ENCODE measurements at regions not wholly inside any gene's neighbourhood (a gene's known extent, or its start where the extent isn't known, plus 50 kb on each side); places are given as distances from the start of the nearest gene placed in this dataset.

- TF ChIP-seq FOXP2 (optimal IDR thresholded peaks at IDR 0.05; ENCODE audit: borderline replicate concordance, extremely low read depth, extremely low read length, insufficient read depth) = no peak
- no peak for TF ChIP-seq SIN3A (IDR thresholded peaks at IDR 0.05; ENCODE audit: borderline replicate concordance, insufficient read depth, low read length)
- no peak for TF ChIP-seq REST (IDR thresholded peaks at IDR 0.05; ENCODE audit: insufficient read depth in 1 of 2, low read depth in 2 of 2, low read length in 2 of 2)
- TF ChIP-seq TAF1 (IDR thresholded peaks at IDR 0.05; ENCODE audit: borderline replicate concordance, insufficient read depth, low read length) = no peak
- no peak for TF ChIP-seq POLR2AphosphoS5 (IDR thresholded peaks at IDR 0.05; ENCODE audit: low read depth, low read length)
Measured at GRCh38 chr4:115343171-115343570, 229.8 kb upstream of the NDST4 start.

- TF ChIP-seq FOXP2 (optimal IDR thresholded peaks at IDR 0.05; ENCODE audit: borderline replicate concordance, extremely low read depth, extremely low read length, insufficient read depth) (no peak), POLR2AphosphoS5 (IDR thresholded peaks at IDR 0.05; ENCODE audit: low read depth, low read length) (no peak), TAF1 (IDR thresholded peaks at IDR 0.05; ENCODE audit: borderline replicate concordance, insufficient read depth, low read length) (no peak), REST (IDR thresholded peaks at IDR 0.05; ENCODE audit: insufficient read depth in 1 of 2, low read depth in 2 of 2, low read length in 2 of 2) (no peak)
Measured at GRCh38 chr4:115334736-115335411, 221.5 kb upstream of the NDST4 start.

GRCh38 chr4:115332078-115332477, 218.7 kb upstream of the NDST4 start:
- TF ChIP-seq REST (IDR thresholded peaks at IDR 0.05; ENCODE audit: insufficient read depth in 1 of 2, low read depth in 2 of 2, low read length in 2 of 2) (no peak), SIN3A (IDR thresholded peaks at IDR 0.05; ENCODE audit: borderline replicate concordance, insufficient read depth, low read length) (no peak), FOXP2 (optimal IDR thresholded peaks at IDR 0.05; ENCODE audit: borderline replicate concordance, extremely low read depth, extremely low read length, insufficient read depth) (no peak), TAF1 (IDR thresholded peaks at IDR 0.05; ENCODE audit: borderline replicate concordance, insufficient read depth, low read length) (no peak), POLR2AphosphoS5 (IDR thresholded peaks at IDR 0.05; ENCODE audit: low read depth, low read length) (no peak)

GRCh38 chr4:115331241-115331640, 217.8 kb upstream of the NDST4 start:
- TF ChIP-seq FOXP2 (optimal IDR thresholded peaks at IDR 0.05; ENCODE audit: borderline replicate concordance, extremely low read depth, extremely low read length, insufficient read depth) (no peak), REST (IDR thresholded peaks at IDR 0.05; ENCODE audit: insufficient read depth in 1 of 2, low read depth in 2 of 2, low read length in 2 of 2) (no peak), POLR2AphosphoS5 (IDR thresholded peaks at IDR 0.05; ENCODE audit: low read depth, low read length) (no peak), TAF1 (IDR thresholded peaks at IDR 0.05; ENCODE audit: borderline replicate concordance, insufficient read depth, low read length) (no peak)

GRCh38 chr4:115325836-115326235, 212.4 kb upstream of the NDST4 start:
- no peak for TF ChIP-seq REST (IDR thresholded peaks at IDR 0.05; ENCODE audit: insufficient read depth in 1 of 2, low read depth in 2 of 2, low read length in 2 of 2)
- no peak for TF ChIP-seq TAF1 (IDR thresholded peaks at IDR 0.05; ENCODE audit: borderline replicate concordance, insufficient read depth, low read length)
- TF ChIP-seq FOXP2 (optimal IDR thresholded peaks at IDR 0.05; ENCODE audit: borderline replicate concordance, extremely low read depth, extremely low read length, insufficient read depth) = no peak
- no peak for TF ChIP-seq SIN3A (IDR thresholded peaks at IDR 0.05; ENCODE audit: borderline replicate concordance, insufficient read depth, low read length)
- no peak for TF ChIP-seq POLR2AphosphoS5 (IDR thresholded peaks at IDR 0.05; ENCODE audit: low read depth, low read length)

All from PFSK-1 (cell line).